ENCODE measurements at regions not wholly inside any gene's neighbourhood (a gene's known extent, or its start where the extent isn't known, plus 50 kb on each side); places are given as distances from the start of the nearest gene placed in this dataset.

- Histone ChIP-seq H3K79me2 (ENCODE audit: control insufficient read depth, insufficient read depth, low read length) (no peaks in the 10 kb centered on the region), H3K9me3 (ENCODE audit: control extremely low read depth in 1 of 3, control insufficient read depth in 2 of 3, insufficient read depth in 1 of 3, low read length in 2 of 3) (peaks cover 0 to 45% (median 0%) of the 10 kb centered on the region in 3 donors), H3K4me2 (replicated peaks; ENCODE audit: low read depth, low read length, poor library complexity, severe bottlenecking) (no peak overlapping the region), H2AFZ (ENCODE audit: insufficient read depth, low read depth, low read length, poor library complexity, severe bottlenecking) (no peak overlapping the region), H3K27me3 (replicated peaks in 1 of 4; ENCODE audit: control extremely low read depth in 1 of 4, control insufficient read depth in 3 of 4, insufficient read depth in 4 of 4, low read length in 3 of 4) (no peaks in the 10 kb centered on the region), H3K4me3 (ENCODE audit: control extremely low read depth in 1 of 5, extremely low read depth in 1 of 5, insufficient read depth in 1 of 5, low read depth in 2 of 5, low read length in 4 of 5) (no peak overlapping the region), H3K36me3 (replicated peaks in 1 of 2; ENCODE audit: control extremely low read depth in 1 of 2, control insufficient read depth in 1 of 2, extremely low read depth in 1 of 2, insufficient read depth in 2 of 2, low read length in 1 of 2) (no peaks in the 10 kb centered on the region), H3K27ac (ENCODE audit: low read length in 2 of 2) (no peak overlapping the region), H4K20me1 (ENCODE audit: control insufficient read depth, insufficient read depth, low read length, poor library complexity, severe bottlenecking) (no peaks in the 10 kb centered on the region), H3K9ac (ENCODE audit: low read length) (no peak overlapping the region), H3K4me1 (ENCODE audit: control insufficient read depth in 2 of 2, insufficient read depth in 2 of 2, low read length in 2 of 2) (no peaks in the 10 kb centered on the region)
- TF ChIP-seq, protein P1, sequence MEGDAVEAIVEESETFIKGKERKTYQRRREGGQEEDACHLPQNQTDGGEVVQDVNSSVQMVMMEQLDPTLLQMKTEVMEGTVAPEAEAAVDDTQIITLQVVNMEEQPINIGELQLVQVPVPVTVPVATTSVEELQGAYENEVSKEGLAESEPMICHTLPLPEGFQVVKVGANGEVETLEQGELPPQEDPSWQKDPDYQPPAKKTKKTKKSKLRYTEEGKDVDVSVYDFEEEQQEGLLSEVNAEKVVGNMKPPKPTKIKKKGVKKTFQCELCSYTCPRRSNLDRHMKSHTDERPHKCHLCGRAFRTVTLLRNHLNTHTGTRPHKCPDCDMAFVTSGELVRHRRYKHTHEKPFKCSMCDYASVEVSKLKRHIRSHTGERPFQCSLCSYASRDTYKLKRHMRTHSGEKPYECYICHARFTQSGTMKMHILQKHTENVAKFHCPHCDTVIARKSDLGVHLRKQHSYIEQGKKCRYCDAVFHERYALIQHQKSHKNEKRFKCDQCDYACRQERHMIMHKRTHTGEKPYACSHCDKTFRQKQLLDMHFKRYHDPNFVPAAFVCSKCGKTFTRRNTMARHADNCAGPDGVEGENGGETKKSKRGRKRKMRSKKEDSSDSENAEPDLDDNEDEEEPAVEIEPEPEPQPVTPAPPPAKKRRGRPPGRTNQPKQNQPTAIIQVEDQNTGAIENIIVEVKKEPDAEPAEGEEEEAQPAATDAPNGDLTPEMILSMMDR (IDR thresholded peaks at IDR 0.05): no peak
- no peak for TF ChIP-seq EZH2 (IDR thresholded peaks at IDR 0.05; ENCODE audit: borderline replicate concordance, insufficient read depth, low read depth, low read length, poor library complexity, severe bottlenecking)
- no peaks in the 10 kb centered on the region for H3K27me3 Mint-ChIP-seq
- peaks cover 15% of the 10 kb centered on the region for H3K9me3 Mint-ChIP-seq (ENCODE audit: insufficient read depth)
- POLR2A ChIA-PET: no interaction called here
- CTCF ChIA-PET: no interaction called here
- 91% methylated on average over 7 of the region's 8 CpGs for WGBS (ENCODE audit: insufficient coverage)
- intact Hi-C loops (cut with micrococcal nuclease): no loop called here
- no peak overlapping the region for H3K4me3 Mint-ChIP-seq
- H3K4me1 Mint-ChIP-seq: no peaks in the 10 kb centered on the region
- H3K27ac Mint-ChIP-seq: no peak overlapping the region
- no peak for DNase-seq
- no peak for ATAC-seq (ENCODE audit: low read depth)
These were observed 808.5 kb downstream of the CDH9 start for GRCh38 chr5:26229848-26230247.

DNA sequence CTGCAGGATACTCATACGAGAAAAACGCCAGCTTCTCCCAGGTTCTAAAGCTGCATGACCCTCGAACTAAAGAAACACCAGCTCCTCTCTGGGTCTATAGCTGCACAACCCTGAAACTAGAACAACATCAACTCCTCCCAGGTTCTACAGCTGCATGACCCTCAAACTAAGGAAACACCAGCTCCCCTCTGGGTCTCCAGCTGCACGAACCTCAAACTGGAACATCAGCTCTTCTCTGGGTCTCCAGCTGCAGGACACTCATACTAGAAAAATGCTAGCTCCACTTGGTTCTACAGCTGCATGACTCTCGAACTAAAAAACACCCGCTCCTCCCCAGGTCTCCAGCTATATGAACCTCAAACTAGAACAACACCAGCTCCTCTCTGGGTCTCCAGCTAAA lies 811.1 kb downstream of the CDH9 start:
- ATAC-seq (ENCODE audit: low read depth) (no peak), DNase-seq (no peak)
- H3K79me2 ChIP-seq (ENCODE audit: control insufficient read depth, insufficient read depth, low read length): no peaks in the 10 kb centered on the region
- POLR2A ChIA-PET: no interaction called here
- H3K4me3 ChIP-seq (ENCODE audit: control extremely low read depth in 1 of 5, extremely low read depth in 1 of 5, insufficient read depth in 1 of 5, low read depth in 2 of 5, low read length in 4 of 5): no peak overlapping the region
- WGBS (ENCODE audit: insufficient coverage): 79% methylated on average over 6 of the region's 6 CpGs
- H3K9me3 ChIP-seq (ENCODE audit: control extremely low read depth in 1 of 3, control insufficient read depth in 2 of 3, insufficient read depth in 1 of 3, low read length in 2 of 3): peaks cover 0 to 39% (median 0%) of the 10 kb centered on the region in 3 donors
- no peaks in the 10 kb centered on the region for H3K4me1 ChIP-seq (ENCODE audit: control insufficient read depth in 2 of 2, insufficient read depth in 2 of 2, low read length in 2 of 2)
- no peak overlapping the region for H3K27ac ChIP-seq (ENCODE audit: low read length in 2 of 2)
- no peaks in the 10 kb centered on the region for H3K27me3 ChIP-seq (replicated peaks in 1 of 4; ENCODE audit: control extremely low read depth in 1 of 4, control insufficient read depth in 3 of 4, insufficient read depth in 4 of 4, low read length in 3 of 4)
- Mint-ChIP-seq H3K9me3 (ENCODE audit: insufficient read depth) (peaks cover 18% of the 10 kb centered on the region), H3K27me3 (no peaks in the 10 kb centered on the region), H3K4me1 (no peaks in the 10 kb centered on the region), H3K4me3 (no peak overlapping the region), H3K27ac (no peak overlapping the region)
- H3K4me2 ChIP-seq (replicated peaks; ENCODE audit: low read depth, low read length, poor library complexity, severe bottlenecking): no peak overlapping the region
- intact Hi-C loops (cut with micrococcal nuclease): no loop called here
- H2AFZ ChIP-seq (ENCODE audit: insufficient read depth, low read depth, low read length, poor library complexity, severe bottlenecking): no peak overlapping the region
- no peak overlapping the region for H3K9ac ChIP-seq (ENCODE audit: low read length)
- CTCF ChIA-PET: no interaction called here
- H4K20me1 ChIP-seq (ENCODE audit: control insufficient read depth, insufficient read depth, low read length, poor library complexity, severe bottlenecking): no peaks in the 10 kb centered on the region
- no peaks in the 10 kb centered on the region for H3K36me3 ChIP-seq (replicated peaks in 1 of 2; ENCODE audit: control extremely low read depth in 1 of 2, control insufficient read depth in 1 of 2, extremely low read depth in 1 of 2, insufficient read depth in 2 of 2, low read length in 1 of 2)
- TF ChIP-seq EZH2 (IDR thresholded peaks at IDR 0.05; ENCODE audit: borderline replicate concordance, insufficient read depth, low read depth, low read length, poor library complexity, severe bottlenecking): no peak
- TF ChIP-seq, protein P1 (IDR thresholded peaks at IDR 0.05): no peak

Measured in B cell (primary cell).